Activated CD4-positive, alpha-beta T cell treated with anti-CD3 and anti-CD28 coated beads, Interleukin-2, amount 50 U/mL, for 4 hours (primary cell): ENCODE measurements at regions not wholly inside any gene's neighbourhood (a gene's known extent, or its start where the extent isn't known, plus 50 kb on each side); places are given as distances from the start of the nearest gene placed in this dataset.
"Not testable (repeated sequence)": the region's sequence is repeated elsewhere in the genome, so short reads cannot be mapped to it uniquely, and the experiment has no call there.

Experiments used
- DNase-seq, 2 experiments: peaks; one replicate each; pipeline ENCODE4 v3.0.0-alpha.2; 2020

DNA sequence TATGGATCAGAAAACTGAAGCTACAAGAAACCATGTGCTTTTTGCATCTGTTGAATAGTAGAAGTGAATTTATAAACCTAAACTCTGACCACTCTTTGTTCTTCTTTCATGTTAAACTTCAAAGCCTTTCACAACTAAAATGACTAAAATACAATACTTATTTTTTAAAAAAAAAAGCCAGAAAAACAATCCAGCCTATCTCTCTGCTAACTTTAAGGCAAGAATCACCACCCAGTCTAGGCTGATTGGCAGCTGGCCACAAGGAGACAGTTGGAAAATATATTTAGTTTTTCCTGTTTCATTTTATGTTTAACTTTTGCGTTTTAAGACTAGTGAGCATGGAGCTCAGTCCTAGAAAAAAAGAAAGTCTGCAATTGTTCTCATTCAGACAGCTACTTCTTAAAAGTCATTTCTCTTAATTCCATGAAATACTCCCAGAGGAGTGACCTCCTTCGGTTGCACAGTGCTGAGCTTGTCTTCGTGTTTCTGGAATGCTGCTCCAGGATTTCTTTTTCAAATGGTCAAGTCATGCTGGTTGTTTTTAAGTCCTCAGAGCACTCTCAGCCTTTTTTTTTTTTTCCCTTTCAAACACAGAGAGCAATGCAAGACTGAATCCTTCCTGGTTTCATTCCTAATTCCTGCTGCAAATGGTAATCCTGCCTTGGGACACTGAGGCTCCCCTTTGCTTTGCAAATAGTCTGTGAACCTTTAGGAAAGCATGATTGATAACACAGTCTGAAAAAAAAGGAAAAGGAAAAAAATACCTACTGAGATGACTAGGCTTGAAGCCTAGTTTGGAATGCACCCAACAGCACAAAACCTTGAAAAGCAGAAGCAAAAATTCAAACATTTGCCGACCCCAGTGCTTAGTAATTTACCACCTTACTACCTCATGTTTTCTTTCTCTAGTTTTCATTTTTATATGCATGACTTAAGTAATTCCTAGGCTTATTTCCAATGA lies 233.3 kb upstream of the DAAM1 start:
- no peak for DNase-seq

DNA sequence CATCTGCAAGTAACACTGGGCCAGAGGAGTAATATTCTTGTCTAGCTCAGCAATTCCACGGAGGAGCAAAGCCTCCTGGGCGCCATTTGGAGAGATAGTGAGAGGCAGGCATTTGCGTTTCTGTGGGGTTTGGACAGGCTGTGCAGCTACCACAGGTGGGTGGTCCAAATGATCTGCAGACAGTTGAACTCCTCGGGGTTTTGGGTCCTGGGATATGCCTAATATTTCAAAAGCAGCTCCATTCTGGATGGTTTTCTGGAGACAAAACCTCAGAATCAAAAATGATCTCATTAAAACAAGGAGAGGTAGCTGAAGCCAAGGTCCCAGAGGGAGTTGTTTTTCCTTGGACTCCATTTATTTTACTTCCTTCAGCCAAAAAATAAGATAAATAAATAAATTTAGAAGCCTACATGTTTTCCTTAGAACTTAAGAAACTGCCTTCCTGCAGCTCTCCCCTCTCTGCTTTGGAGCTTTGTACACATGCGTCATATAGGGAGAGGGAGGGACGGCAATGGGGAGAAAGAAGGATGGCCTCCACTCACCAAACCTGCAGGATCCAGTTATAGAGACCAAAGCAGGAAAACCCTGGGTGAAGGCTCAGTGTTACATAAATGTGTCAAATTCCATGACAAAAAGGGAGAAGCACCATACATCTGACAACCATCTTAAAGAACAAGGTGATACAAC lies 227.3 kb upstream of the DAAM1 start:
- DNase-seq, result no peak

DNA sequence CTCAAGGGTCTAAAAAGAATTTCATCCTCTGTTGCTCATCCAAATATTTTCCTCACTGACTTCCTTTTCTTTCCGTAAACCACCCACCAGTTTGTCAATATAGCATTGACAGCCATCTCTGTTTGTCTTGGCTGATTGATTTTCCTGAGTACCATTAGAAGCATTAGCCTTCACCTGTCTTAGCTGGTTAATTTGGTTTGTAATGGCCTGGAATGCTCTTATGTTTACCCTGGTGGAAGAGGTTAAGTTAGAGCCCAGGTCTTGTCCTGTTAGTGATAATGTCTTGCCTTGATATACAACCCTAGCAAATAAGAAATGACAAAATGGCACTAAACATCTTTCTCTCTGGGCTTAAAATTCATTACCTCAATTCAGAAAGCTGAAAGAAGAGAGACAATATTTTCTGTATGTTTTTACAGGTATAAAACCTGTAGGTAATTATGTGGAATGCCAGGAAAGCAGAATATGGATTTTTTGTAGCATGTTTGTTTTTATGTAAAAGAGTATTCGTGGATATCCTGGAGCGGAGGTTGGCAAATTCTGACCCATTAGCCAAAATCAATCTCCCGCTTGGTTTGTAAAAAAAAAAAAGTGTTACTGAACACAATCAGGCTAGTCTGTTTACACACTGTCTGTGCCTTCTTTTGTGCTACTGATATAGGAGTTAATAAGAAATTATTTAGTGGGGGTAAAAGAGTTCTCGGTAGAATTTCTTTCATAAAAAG lies 224.4 kb upstream of the DAAM1 start:
- no peak for DNase-seq

DNA sequence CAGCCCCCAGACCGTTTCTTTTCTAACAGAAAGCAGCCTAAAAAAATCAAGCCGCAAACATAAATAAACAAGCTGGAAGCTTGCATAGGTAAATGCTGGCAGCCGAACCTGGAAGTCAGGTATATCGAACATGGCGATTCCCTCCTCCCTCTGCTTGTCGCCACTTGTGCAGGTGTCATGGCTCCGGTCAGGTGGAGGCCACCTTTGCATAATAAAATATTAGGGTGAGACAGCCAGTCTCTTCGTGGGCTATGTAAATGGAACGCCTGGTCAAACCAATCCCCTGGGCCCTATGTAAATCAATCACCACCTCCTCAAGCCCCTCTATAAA lies 223.9 kb upstream of the DAAM1 start:
- DNase-seq, result no peak

DNA sequence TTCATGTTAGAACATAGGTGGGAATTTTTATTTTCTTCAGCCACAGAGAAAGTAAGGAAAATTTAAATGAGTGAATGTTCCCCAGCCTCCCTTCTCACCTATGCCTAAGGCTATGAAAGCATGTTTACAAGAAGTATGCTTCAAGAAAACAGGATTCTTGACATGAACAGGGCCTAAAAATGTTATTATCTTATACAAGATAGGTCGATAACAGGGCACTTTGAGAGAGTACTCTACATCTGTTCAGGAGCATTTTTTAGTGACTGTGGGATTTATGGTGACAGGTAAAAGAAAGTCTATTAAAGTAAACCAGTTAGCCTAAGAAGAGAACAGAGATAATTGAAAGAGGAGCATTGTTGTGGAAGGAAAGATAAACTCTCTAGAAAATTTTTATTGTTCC lies 222.9 kb upstream of the DAAM1 start:
- DNase-seq, result no peak

DNA sequence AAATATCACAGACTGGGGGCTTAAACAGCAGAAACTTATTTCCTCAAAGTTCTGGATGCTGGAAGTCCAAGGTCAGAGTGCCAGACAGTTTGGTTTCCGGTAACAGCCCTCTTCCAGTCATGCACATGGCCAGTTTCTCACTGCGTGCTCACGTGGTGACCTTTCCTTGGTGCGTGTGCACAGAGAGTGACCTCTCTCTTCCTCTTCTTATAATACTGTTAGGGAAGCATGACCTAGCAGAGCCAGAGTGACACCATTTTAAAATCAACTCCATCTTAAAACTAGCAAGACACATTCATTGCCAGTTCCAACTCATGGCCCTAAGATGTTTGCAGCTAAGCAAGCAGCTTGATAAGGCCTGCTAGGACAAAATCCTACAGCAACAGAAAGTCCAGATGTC lies 221.5 kb upstream of the DAAM1 start:
- no peak for DNase-seq

DNA sequence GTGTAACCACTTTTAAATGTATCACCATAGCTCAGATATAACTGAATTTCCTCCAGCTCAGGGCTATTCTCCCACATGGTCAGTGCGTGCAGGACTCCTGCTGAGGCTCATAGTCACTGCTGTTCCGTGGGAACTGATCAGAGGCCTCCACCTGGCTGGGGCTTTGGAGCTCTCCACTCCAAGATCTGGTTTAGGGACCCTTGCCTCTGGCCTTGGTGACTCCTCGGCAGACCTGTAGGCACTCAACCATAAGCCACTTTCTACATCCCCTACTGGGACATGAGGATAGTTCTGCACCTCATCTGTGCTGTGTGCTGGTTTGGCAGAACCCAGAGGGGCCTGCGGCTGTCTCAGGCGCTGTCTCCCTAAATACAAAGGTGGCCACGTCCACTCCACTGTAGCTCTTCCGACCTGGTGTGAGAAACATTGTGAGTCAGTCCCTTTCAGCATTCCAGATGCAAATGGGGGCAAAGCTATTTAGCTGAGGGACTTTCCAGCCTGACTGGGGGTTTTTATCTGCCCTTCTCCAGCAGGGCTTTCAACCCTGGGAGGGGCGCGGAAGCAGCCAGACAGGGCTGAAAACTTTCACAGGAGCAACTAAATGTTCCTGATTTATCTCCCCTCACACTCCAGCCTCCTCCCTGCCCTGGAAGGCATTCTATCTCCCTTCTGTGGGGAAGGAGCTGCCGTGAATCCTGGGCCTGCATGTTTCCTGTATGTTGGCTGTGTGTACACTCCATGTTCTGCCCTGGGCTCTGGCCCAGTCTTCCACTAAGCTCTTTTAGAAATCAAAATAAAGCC lies 218.3 kb upstream of the DAAM1 start:
- no peak for DNase-seq

DNA sequence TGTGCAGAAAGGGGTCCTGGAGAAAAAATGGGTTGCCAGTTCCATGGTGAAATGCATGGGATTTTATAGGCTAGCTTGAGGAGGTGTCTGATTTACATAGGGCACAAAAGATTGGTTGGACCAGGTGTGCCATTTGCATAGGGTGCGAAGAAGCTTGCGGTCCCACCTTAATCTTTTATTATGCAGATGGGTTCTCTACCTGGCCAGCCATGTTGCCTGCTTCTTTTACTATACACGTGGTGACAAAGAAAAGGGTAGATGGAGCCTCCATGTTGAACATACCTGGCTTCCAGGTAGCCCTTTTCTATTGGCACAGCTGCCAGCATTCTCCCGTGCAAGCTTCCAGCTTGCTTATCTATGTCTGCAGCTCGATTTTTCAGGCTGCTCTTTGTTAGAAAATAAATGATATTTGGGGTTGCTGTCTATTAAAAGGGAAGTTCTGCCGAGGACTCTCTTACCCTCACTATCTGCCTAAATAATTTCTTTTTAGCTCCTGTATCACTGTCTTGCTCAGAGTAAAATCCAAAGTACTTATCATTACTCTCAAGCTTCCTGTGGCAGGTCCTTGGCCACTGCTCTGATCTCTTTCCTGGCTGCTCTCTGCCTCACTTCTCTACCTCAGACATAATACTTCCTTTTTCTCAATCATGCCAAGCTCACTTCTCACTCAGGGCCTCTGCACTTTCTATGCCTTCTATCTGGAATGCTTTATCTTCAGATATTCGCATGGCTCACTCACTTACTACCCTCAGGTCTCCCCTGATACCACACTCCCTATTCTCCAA lies 216.0 kb upstream of the DAAM1 start:
- DNase-seq, result no peak

DNA sequence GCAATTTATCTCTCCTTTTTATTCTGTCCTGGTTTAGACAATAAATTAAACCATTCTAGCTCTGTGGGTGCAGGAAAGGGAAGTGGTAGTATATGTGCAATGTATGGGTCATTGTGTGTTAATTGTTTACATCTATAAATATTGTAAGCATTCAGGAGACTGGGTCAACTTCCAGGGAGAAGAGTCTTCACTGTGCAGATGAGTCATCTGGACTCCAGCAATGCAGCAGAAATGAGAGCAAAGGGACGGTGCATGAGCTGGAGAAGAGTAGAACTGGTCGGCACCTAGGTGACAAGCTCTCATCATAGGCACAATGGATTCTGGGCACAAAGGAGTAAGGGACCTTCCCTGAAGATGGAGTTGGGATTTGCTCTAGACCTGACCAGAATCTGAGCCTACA lies 211.1 kb upstream of the DAAM1 start:
- no peak for DNase-seq

DNA sequence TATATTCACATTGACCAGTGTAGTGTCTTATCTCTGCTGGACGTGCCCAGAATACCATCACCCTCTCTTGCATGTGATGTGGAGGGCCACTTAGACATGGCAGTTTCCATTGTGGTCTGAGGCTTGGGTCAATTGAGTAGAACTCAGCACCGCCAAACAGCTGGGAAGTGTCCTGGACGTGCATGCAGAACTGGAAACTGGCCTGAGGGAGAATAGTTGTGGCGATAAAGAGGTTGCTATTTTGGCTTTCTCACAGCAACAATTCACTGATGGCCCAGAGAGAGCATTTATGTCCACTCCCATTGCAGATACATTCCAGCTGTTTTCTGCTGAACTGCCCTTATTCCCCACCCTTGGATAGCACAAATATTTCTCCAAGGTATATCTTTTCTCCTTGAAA lies 210.1 kb upstream of the DAAM1 start:
- DNase-seq, result no peak

DNA sequence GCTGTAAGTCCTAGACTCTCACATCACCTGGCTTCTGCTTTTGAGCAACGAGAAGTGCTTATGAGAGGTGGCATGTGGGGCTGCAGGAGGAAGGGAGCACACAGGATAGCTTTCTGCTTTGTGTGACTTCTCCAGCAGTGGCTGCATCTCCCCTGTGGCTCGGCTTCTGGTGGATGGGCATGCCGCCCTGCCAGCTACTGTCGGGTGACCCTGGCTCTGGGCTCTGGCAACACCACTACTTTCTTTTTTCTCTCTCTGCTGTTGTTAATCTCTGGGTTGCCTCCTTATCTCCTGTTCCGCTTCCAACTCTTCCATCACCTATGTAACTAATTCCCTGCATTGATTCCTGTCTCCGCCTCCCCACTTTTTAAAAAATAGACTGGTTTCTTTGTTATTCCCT lies 209.1 kb upstream of the DAAM1 start:
- DNase-seq, result no peak

DNA sequence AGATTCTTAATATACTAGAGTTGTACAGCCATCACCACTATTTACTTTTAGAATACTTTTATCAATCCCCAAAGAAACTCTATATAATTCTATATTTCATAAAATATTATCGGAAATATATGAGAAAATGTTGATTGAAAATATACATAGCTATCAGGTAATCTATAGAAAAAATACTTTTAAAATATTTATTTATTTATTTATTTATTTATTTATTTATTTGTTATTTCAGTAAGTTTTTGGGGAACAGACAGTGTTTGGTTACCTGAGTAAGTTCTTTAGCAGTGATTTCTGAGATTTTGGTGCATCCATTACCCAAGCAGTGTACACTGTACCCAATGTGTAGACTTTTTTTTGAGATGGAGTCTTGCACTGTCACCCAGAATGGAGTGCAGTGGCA lies 206.6 kb upstream of the DAAM1 start:
- DNase-seq, result no peak

DNA sequence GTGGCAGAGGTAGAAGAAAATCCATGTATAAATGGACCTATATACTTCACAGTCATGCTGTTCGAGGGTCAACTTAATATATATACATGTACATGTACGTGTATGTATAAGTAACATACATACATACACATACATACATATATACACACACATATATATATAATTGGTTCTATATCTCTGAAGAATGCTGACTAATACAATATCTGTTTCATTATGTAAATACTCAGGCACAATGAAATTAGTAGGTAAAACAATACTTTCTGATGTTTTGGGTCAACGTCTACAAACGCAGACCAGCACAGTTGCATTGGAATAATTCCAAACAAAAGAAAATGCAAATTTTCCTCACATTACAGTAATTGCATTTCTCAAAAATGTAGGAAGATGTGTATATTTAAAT lies 202.7 kb upstream of the DAAM1 start:
- DNase-seq, result no peak

DNA sequence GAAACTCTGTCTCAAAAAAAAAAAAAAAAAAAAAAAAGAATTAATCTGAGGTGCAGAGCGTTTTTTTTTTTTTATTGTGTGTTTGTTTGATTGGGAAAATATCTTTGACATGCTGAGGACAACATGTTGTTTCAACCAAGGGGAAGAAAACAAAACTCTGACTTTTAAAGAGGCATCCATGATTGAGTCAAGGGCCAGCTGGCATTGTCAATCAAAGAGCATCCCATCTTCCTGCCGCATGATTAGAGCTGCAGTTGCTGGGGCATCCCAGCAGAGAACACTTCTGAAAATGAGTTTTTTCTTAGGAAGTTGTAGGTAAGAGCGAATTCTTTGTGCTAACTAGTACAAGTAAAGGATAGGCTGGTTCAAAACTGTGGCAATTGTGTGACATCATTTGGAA lies 200.9 kb upstream of the DAAM1 start:
- DNase-seq, result no peak

DNA sequence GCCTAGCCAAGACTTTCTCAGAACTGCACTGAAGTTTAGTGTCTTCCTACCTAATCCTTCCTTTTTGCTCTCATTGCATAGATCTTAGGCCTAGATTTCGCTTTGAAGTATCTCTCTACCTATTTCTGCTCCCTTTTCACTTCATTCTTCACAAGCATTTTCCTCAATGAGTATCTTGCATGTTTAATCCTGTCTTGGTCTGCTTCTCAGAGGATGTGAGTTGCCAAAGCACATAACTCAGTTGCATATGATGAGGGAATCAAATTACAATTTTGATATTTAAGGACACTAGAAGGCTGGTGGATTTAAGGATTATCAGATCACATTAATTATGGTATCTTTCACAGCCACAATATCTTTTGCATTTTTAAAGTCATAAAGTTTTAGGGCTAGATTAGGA lies 195.5 kb upstream of the DAAM1 start:
- DNase-seq, result no peak

DNA sequence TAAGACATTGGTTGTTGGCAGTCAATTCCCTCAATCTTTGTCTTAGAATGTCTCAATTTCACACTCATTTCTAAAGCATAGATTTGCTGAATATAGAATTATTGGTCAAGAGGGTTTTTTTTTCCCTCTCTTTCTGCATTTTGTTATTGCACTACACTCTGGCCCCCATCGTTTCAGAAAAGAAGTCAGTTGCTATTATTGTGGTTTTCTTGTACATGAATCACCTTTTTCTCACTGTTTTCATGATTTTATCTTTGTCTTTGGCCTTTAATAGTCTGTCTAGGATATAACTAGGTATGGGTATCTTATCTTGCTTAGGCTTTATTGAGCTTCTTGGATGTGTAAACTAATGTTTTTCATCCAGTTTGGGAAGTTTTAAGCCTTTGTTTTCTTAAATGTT lies 194.3 kb upstream of the DAAM1 start:
- no peak for DNase-seq

DNA sequence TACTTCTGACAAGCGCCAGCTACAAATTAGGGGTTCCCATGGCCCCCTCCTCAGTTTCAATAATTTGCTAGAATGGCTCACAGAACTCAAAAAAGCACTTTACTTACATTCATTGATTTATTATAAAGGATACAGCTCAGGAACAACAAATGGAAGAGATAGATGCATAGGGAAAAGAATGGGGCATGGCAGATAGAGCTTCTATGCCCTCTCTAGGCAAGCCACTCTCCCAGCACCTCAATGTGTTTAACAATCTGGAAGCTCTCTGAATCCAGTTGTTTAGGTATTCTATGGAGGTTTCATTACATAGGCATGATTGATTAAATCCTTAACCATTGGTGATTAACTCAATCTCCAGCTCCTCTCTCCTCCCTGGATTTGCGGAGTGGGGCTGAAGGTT lies 184.5 kb upstream of the DAAM1 start:
- DNase-seq, result no peak

DNA sequence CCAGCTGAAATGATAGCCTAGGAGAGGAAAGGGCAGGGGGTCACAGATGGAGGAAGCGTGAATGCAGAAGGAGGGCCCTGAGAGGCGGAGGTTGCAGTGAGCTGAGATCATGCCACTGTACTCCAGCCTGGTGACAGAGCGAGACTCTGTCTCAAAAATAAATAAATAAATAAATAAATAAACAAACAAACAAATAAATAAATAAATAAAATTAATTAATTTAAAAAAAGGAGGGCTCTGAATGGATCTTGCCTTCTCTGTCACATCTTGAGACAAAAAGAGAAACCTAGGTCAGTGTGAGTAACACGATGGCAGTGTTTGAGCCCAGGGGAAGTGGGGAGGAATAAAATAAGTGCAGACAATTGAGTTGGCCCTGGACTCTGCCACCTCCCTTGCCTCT lies 182.3 kb upstream of the DAAM1 start:
- not testable (repeated sequence) for DNase-seq

DNA sequence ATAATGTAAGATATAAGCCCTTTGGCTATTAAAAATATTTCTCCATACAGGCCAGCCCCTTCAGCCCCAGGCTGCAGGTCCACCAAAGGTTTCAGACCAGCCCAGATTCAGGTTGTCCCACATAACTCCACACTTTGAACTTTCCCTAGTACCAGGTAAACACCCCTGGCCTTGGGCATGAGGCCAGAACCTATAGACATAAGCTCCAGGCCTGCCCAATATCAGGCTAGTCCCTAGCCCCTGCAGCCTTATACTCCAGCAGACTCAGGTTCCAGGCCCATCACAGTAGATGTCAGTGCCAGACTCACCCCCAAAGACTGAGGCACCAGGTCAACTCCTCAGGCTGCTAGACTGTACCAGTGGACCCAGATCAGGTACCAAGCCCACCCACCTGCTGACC lies 178.5 kb upstream of the DAAM1 start:
- DNase-seq, result no peak

DNA sequence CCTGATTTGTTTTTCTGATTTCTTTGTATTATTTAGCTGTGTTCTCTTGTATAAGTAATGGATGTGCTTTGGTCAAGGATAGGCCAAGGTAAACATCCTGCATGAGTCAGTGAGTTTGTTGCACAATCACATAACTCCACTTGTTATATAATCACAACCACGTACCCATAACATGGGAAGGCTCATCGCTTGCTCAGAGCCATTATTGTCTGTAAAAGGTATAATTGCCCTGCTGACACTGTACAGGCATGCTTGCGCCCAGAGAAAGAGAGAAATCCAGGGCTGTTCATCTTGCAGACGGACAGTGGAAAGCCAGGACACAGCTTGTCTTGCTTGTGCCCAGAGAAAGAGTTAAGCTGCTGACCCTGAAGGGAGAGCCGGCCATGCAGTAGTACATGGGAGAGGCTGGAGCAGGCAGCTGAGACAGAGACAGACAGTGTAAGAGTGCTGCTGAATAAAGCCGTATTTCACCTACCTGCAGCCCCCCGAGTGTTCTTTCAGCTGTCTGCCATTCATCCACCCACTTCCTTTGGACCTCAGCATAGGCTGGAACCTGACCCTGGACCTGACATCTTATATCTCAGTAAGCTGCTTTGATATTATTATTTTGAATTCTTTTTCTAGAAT lies 174.7 kb upstream of the DAAM1 start:
- no peak for DNase-seq

DNA sequence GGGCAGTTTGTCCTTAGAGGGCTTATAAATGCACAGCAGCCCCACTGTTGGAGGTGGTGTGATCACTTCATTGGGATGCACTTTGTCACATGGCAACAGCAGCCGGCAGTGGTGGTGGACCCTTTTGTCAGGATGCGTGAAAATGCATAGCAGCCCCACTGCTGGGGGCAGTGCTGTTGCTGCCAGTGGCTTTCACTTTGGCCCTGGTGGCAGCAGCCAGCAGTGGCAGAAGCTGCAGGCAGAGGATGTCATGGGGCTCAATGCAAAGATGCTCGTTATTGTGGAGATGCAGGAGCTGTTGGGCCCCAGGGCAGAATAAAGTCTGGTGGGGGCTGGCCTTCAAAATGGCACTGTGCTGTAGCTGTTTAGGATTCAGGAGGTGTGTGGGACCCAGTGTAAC lies 173.0 kb upstream of the DAAM1 start:
- DNase-seq, result no peak
